Hepatocyte (in vitro differentiated cells): ENCODE measurements at regions not wholly inside any gene's neighbourhood (a gene's known extent, or its start where the extent isn't known, plus 50 kb on each side); places are given as distances from the start of the nearest gene placed in this dataset.
"Not testable (repeated sequence)": the region's sequence is repeated elsewhere in the genome, so short reads cannot be mapped to it uniquely, and the experiment has no call there.

Source experiments
- DNase-seq: peaks from one replicate; pipeline ENCODE4 v3.0.0-alpha.2; 2016; ENCODE audit warnings: low spot score
- H2AFZ ChIP-seq: fragments of 200-600 bp; sonication (generic); 2 replicates; pipeline ENCODE4 v1.6.0; 2016; ENCODE audit warnings: antibody characterized with exemption, mild to moderate bottlenecking
- H3K27ac ChIP-seq: fragments of 200-600 bp; sonication (generic); 2 replicates; pipeline ENCODE4 v1.5.1; 2016; ENCODE audit warnings: mild to moderate bottlenecking
- H3K27me3 ChIP-seq: fragments of 200-600 bp; sonication (generic); 2 replicates; pipeline ENCODE4 v1.6.1; 2016
- H3K36me3 ChIP-seq: fragments of 200-600 bp; sonication (generic); replicated peaks from 2 replicates; pipeline ENCODE4 v1.5.1; 2016; ENCODE audit warnings: low read depth; ENCODE audit not compliant: insufficient read depth
- H3K4me1 ChIP-seq: fragments of 200-600 bp; sonication (generic); 2 replicates; pipeline ENCODE4 v1.5.1; 2016; ENCODE audit warnings: mild to moderate bottlenecking, moderate library complexity; ENCODE audit not compliant: insufficient read depth
- H3K4me2 ChIP-seq: fragments of 200-600 bp; sonication (generic); 2 replicates; pipeline ENCODE4 v1.6.0; 2016
- H3K4me3 ChIP-seq: fragments of 200-600 bp; sonication (generic); 2 replicates; pipeline ENCODE4 v1.5.1; 2016; ENCODE audit warnings: mild to moderate bottlenecking
- H3K79me2 ChIP-seq: fragments of 200-600 bp; sonication (generic); 2 replicates; pipeline ENCODE4 v1.6.0; 2017; ENCODE audit warnings: mild to moderate bottlenecking
- H3K9me2 ChIP-seq: fragments of 200-600 bp; sonication (generic); replicated peaks from 2 replicates; pipeline ENCODE4 v1.6.0; 2017; ENCODE audit warnings: mild to moderate bottlenecking; ENCODE audit not compliant: insufficient read depth
- H3K9me3 ChIP-seq: fragments of 200-600 bp; sonication (generic); 2 replicates; pipeline ENCODE4 v1.5.1; 2016; ENCODE audit warnings: low read depth, mild to moderate bottlenecking
- H4K20me1 ChIP-seq: fragments of 200-600 bp; sonication (generic); 2 replicates; pipeline ENCODE4 v1.6.0; 2016; ENCODE audit warnings: mild to moderate bottlenecking; ENCODE audit not compliant: insufficient read depth, poor library complexity, severe bottlenecking
- WGBS: methylation state at CpG from one replicate; pipeline ENCODE4 v1.1.6; 2016; ENCODE audit warnings: low lambda C conversion rate; ENCODE audit errors: missing lambda C conversion rate; 5-methylcytosine and 5-hydroxymethylcytosine counted together

DNA sequence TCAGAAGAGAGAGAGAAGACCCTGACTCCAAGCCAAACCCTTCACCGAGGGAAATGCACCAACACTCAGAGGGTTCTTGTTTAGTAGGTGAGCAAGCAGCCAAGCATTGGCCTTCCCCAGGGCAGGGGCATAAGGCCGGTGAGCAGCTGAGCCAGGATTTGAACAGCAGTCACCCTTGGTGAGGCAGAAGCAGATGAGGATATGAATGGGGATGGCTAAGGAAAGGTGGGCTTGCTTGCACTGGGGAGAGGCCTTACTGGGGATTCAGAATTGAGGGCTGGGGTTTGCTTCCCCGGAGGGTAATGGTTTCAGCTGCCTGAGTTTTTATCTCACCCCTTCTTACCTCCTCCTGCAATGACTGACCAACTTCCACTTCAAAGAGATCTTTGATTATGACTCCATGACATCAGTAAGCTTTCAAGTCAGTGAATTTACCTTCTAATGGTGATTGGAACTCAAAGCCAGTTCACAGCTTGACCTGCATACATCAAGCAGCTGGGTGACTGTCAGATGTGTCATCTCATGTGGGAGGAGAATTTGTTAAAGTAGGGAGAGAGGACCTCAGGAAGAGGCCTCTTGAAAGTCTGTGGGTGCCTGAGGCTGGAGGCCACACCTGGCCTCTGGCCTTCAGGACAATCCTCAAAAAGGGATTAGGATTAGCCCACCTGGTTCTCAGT, 114.5 kb upstream of the PLGLB2 start:
- 90% methylated on average over 1 of the region's 3 CpGs for WGBS

DNA sequence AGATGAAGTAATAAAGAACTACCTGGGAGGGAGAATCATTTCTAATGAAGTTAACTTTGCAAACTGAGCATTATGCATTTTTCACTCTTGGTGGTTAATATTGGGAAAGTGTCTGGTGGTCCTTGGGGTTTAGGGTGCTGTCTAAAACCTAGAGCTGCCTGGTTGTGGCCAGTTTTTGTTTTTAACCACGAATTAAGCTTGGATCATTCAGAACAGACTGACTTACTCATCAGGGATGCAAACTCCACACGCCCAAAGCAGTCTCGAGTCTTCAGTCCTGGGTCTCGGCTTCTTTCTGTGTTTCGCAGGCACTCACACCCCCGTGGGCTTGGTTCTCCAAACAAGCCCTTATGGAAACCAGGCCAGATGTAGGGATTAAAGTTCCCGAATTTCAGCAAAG, 113.8 kb upstream of the PLGLB2 start:
- H3K27me3 ChIP-seq, H3K4me3 ChIP-seq, H3K9me3 ChIP-seq, H4K20me1 ChIP-seq, H3K36me3 ChIP-seq, DNase-seq, H3K4me2 ChIP-seq, H2AFZ ChIP-seq, H3K27ac ChIP-seq, H3K9me2 ChIP-seq, H3K4me1 ChIP-seq, H3K79me2 ChIP-seq: not testable (repeated sequence)
- 89% methylated on average over 5 of the region's 7 CpGs for WGBS

More for the DNA sequence above, 114.5 kb upstream of the PLGLB2 start:
- H3K4me2 ChIP-seq, H3K27ac ChIP-seq, H3K79me2 ChIP-seq, H3K9me2 ChIP-seq, H2AFZ ChIP-seq, H3K4me3 ChIP-seq, H3K4me1 ChIP-seq, H3K9me3 ChIP-seq, H3K27me3 ChIP-seq, H3K36me3 ChIP-seq, DNase-seq, H4K20me1 ChIP-seq: not testable (repeated sequence)

DNA sequence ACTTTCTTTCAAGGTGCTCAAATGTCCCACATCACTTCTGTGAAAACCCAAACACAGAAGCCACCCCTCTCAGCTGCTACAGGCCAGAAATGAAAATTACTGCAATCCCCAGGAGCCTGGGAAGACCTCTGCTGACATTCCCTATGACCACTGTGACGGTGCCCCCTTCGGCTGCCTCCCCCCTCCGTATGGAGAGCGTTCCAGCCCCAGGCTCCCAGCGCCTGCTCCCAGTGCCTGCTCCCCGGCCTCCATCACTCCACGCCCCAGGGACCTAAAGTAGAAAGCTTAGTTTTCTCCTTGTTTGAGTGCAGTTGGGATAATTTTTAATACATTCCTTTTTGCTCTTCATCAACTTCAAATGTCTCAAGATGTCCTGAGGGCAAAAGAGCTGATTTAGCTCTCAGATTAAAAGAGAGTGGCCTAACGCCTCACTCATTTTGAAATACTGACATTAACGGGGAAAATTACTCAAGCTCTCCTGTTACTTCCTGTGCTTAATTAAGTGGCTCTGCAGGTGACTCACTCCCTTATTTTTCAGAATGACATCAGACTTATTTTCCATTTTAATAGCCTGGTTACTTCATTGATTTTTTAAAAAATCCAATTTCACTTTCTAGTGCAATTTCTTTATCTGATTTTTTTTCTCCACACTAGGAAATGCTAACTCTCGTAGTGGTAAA, 112.8 kb upstream of the PLGLB2 start:
- H3K79me2 ChIP-seq, H3K4me3 ChIP-seq, H3K9me2 ChIP-seq, H3K36me3 ChIP-seq, H3K4me2 ChIP-seq, H3K4me1 ChIP-seq, H3K27ac ChIP-seq, H3K9me3 ChIP-seq, H3K27me3 ChIP-seq, H2AFZ ChIP-seq, H4K20me1 ChIP-seq: not testable (repeated sequence)
- 58% methylated on average over 8 of the region's 10 CpGs for WGBS
- DNase-seq, result peak; percentile 8

DNA sequence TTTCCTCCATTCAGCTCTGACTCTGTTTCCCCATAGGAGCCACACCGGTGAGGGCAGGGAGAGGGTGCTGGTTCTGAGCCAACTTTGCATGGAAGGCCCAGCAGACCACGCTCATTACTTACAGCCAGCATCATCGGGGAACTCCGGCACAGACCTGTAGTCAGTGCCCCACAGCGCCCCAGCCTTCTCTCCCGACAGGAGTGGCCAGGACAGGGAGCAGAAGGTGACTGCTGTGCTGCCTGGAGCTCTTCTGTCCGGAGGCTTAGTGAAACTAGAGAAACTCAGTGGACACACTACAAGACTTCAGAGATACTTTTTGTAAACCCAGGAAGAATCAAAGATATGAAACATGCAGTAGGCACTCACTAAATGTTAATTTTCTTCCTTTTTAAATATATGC, 111.6 kb upstream of the PLGLB2 start:
- 87% methylated on average over 6 of the region's 7 CpGs for WGBS
- not testable (repeated sequence) for H3K27ac ChIP-seq, H3K4me3 ChIP-seq

DNA sequence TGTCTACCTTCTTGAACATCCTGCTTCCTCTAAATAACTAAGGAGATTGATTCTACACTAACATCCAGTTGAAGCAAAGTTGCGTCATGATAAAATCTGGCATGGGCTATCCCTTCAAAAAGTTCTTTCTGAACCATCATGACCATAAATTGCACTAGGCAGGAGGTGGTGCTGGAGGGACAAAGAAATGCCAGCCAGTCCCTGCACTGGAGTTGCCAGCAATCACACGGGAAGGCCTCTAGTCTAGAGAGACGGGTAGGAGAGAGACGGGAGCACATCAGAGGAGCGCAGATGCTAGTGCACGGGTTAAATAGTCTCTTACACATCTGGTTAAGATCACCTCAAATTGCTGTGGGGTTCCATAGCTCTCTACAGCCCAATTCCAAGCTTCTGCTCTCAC, 111.2 kb upstream of the PLGLB2 start:
- not testable (repeated sequence) for H3K36me3 ChIP-seq, H3K9me2 ChIP-seq, H3K4me2 ChIP-seq, H4K20me1 ChIP-seq, H3K79me2 ChIP-seq, H3K9me3 ChIP-seq, H3K27me3 ChIP-seq, H3K27ac ChIP-seq, H2AFZ ChIP-seq, DNase-seq, H3K4me3 ChIP-seq, H3K4me1 ChIP-seq
- WGBS, result 92% methylated on average over 5 of the region's 6 CpGs

More for the DNA sequence above, 111.6 kb upstream of the PLGLB2 start:
- H3K4me2 ChIP-seq, DNase-seq, H3K9me3 ChIP-seq, H3K4me1 ChIP-seq, H3K27me3 ChIP-seq, H3K79me2 ChIP-seq, H2AFZ ChIP-seq, H3K9me2 ChIP-seq, H4K20me1 ChIP-seq, H3K36me3 ChIP-seq: not testable (repeated sequence)

DNA sequence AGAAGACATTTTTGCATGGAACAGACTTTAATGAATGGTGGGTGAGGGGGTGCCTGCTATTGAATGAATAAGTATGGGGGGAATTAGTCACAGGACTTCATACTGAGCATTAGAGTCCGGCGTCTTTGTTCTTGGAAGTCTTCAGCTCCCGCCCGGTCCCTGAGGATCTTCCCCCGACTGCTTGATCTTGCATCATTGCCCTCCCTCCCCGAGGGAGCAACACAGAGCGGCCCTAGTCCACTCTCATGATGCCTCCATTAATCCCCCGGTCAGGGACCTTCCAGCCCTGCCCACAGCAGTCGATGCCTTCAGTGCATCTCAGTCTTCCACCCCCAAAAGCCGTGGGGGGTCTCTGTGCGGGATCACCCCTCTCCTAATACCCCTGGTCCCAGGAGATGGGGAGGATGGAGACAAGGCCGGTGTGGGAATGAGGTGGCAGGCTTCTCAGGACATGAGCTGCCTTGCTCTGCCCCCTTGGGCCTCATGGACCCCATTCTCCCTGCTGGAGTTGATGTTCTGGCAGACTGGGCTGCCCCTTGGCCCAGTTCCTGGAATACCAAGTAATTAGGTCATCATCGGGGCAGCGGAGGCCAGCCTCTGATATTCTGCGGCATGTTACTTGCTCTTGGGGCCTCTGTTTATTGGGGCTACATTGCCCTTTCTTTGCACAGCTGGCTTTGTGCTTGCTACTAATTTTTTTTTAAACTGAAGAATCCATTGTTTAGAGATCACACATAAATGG, 110.5 kb upstream of the PLGLB2 start:
- not testable (repeated sequence) for H3K4me2 ChIP-seq, H2AFZ ChIP-seq, H3K4me1 ChIP-seq, H4K20me1 ChIP-seq, H3K79me2 ChIP-seq, H3K9me2 ChIP-seq, H3K4me3 ChIP-seq, H3K27ac ChIP-seq, H3K36me3 ChIP-seq, H3K27me3 ChIP-seq, H3K9me3 ChIP-seq
- peak; percentile 21 for DNase-seq
- 76% methylated on average over 14 of the region's 15 CpGs for WGBS

DNA sequence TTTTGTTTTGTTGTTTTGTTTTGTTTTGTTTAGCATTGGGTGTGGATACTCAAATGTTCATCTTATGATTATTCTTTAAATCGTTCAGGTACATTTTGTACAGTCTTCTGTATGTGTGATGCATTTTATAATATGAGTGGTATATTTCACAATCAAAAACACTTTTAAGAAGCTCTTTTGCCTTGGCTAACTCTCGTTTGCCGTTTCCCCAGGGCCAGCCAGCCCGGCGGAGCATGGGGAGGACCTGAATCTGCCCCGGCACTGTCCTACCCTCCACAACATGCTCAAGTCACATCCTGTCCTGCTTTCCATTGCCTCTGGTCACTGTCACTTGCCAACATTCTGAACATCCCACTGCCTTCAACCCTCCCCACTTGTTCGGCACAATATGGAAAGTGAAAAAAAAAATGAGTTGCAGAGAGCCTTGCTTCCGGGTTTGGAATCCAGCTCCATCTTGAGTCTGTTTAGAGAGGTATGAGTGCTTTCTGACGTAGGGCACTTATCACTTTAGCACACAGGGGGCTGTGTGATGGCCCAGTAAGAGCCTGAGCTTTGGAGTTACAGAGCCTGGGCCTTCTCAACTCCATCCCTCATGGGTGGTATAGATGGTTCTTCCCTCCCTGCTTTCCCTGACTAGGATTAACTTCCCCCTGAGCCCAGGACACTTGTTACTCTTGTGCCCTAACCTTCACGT, 109.6 kb upstream of the PLGLB2 start:
- H3K4me1 ChIP-seq, H3K36me3 ChIP-seq, H3K79me2 ChIP-seq, H3K27ac ChIP-seq, H2AFZ ChIP-seq, H3K27me3 ChIP-seq, H3K4me3 ChIP-seq, H3K4me2 ChIP-seq, H3K9me2 ChIP-seq, DNase-seq, H4K20me1 ChIP-seq, H3K9me3 ChIP-seq: not testable (repeated sequence)
- WGBS, result 78% methylated on average over 10 of the region's 10 CpGs

DNA sequence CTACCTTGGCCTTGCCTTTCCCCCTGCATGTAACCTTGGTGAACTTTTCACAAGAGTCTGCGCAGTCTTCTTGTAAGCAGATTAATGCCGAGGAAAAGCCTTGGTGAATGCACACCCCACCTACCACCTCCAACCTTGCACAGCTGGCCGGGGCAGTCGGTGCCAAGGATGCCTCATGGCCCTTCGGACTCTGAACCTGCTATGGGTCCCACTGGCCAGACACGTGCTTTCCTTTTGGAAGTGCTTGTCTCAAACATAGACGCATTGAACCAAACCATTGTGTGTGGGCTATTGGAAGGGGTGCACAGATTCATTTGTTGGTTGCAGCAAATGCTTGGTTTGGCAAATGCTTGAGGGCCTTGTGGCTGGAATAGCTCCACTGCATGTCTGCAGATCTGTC, 109.0 kb upstream of the PLGLB2 start:
- H3K4me1 ChIP-seq, H3K27ac ChIP-seq, H3K4me2 ChIP-seq, DNase-seq, H2AFZ ChIP-seq, H3K4me3 ChIP-seq, H3K27me3 ChIP-seq, H4K20me1 ChIP-seq, H3K79me2 ChIP-seq, H3K9me2 ChIP-seq, H3K36me3 ChIP-seq, H3K9me3 ChIP-seq: not testable (repeated sequence)
- 100% methylated on average over 2 of the region's 7 CpGs for WGBS
